Parathyroid adenoma (tissue), 2 donors: ENCODE measurements at regions not wholly inside any gene's neighbourhood (a gene's known extent, or its start where the extent isn't known, plus 50 kb on each side); places are given as distances from the start of the nearest gene placed in this dataset.
"Not testable (repeated sequence)": the region's sequence is repeated elsewhere in the genome, so short reads cannot be mapped to it uniquely, and the experiment has no call there.

Experiments used
- H2AFZ ChIP-seq: fragments of 300-600 bp; sonication (generic); one replicate; pipeline ENCODE4 v1.7.0; 2017; ENCODE audit warnings: antibody characterized with exemption, mild to moderate bottlenecking
- H3K27ac ChIP-seq: fragments of 300-600 bp; sonication (generic); one replicate; pipeline ENCODE4 v1.7.0; 2017
- H3K27me3 ChIP-seq: fragments of 300-600 bp; sonication (generic); one replicate; pipeline ENCODE4 v1.7.0; 2017; ENCODE audit warnings: low read length; ENCODE audit not compliant: control insufficient read depth, insufficient read depth
- H3K36me3 ChIP-seq: fragments of 300-600 bp; sonication (generic); one replicate; pipeline ENCODE4 v1.7.0; 2017; ENCODE audit warnings: low read length; ENCODE audit not compliant: control insufficient read depth, insufficient read depth
- H3K4me1 ChIP-seq: fragments of 300-600 bp; sonication (generic); one replicate; pipeline ENCODE4 v1.7.0; 2017; ENCODE audit warnings: control low read depth
- H3K4me2 ChIP-seq: fragments of 300-600 bp; sonication (generic); one replicate; pipeline ENCODE4 v1.7.0; 2017; ENCODE audit warnings: low read length
- H3K4me3 ChIP-seq: fragments of 300-600 bp; sonication (generic); one replicate; pipeline ENCODE4 v1.7.0; 2017; ENCODE audit warnings: low read depth, low read length
- H3K79me2 ChIP-seq: fragments of 300-600 bp; sonication (generic); one replicate; pipeline ENCODE4 v1.7.0; 2017; ENCODE audit warnings: control low read depth
- H3K9ac ChIP-seq: fragments of 300-600 bp; sonication (generic); one replicate; pipeline ENCODE4 v1.7.0; 2017; ENCODE audit warnings: mild to moderate bottlenecking
- H3K9me3 ChIP-seq: fragments of 300-600 bp; sonication (generic); one replicate; pipeline ENCODE4 v1.7.0; 2017; ENCODE audit warnings: low read length; ENCODE audit not compliant: control insufficient read depth
- CTCF ChIP-seq: fragments of 300-600 bp; sonication (generic); IDR thresholded peaks from one replicate; pipeline ENCODE4 v1.7.0; 2017; ENCODE audit warnings: antibody characterized with exemption, mild to moderate bottlenecking
- donor health status: primary hyperparathyroidism.

GRCh38 chr4:25991340-25991739, 77.3 kb downstream of the SMIM20 start:
- Histone ChIP-seq H3K4me1 (no peaks in the 10 kb centered on the region), H3K79me2 (no peaks in the 10 kb centered on the region), H3K4me2 (no peak overlapping the region), H3K9ac (no peak overlapping the region), H3K9me3 (no peaks in the 10 kb centered on the region), H2AFZ (no peak overlapping the region), H3K4me3 (no peak overlapping the region), H3K27ac (no peak overlapping the region), H3K36me3 (no peaks in the 10 kb centered on the region), H3K27me3 (no peaks in the 10 kb centered on the region)
- no peak for TF ChIP-seq CTCF

- Histone ChIP-seq H3K27me3 (no peaks in the 10 kb centered on the region), H3K4me1 (no peaks in the 10 kb centered on the region), H3K9ac (no peak overlapping the region), H3K27ac (no peak overlapping the region), H3K36me3 (no peaks in the 10 kb centered on the region), H2AFZ (no peak overlapping the region), H3K4me2 (no peak overlapping the region), H3K9me3 (no peaks in the 10 kb centered on the region), H3K79me2 (no peaks in the 10 kb centered on the region), H3K4me3 (no peak overlapping the region)
- TF ChIP-seq CTCF: no peak
These were observed 79.6 kb downstream of the SMIM20 start for GRCh38 chr4:25993395-25994185.

GRCh38 chr4:25994577-25994976, 80.6 kb downstream of the SMIM20 start:
- H3K9ac ChIP-seq, H3K79me2 ChIP-seq, H3K27me3 ChIP-seq, H3K36me3 ChIP-seq, H2AFZ ChIP-seq, H3K4me2 ChIP-seq, H3K27ac ChIP-seq, H3K4me3 ChIP-seq, H3K9me3 ChIP-seq, H3K4me1 ChIP-seq: not testable (repeated sequence)

GRCh38 chr4:26000274-26000950, 86.4 kb downstream of the SMIM20 start:
- Histone ChIP-seq H3K27ac (no peak overlapping the region), H3K4me2 (no peak overlapping the region), H3K9ac (no peak overlapping the region), H3K79me2 (no peaks in the 10 kb centered on the region), H3K4me1 (no peaks in the 10 kb centered on the region), H3K27me3 (no peaks in the 10 kb centered on the region), H2AFZ (no peak overlapping the region), H3K36me3 (no peaks in the 10 kb centered on the region), H3K4me3 (no peak overlapping the region), H3K9me3 (no peaks in the 10 kb centered on the region)
- no peak for TF ChIP-seq CTCF

- Histone ChIP-seq H3K4me1 (no peaks in the 10 kb centered on the region), H3K4me2 (no peak overlapping the region), H3K36me3 (no peaks in the 10 kb centered on the region), H3K79me2 (no peaks in the 10 kb centered on the region), H3K9me3 (no peaks in the 10 kb centered on the region), H3K4me3 (no peak overlapping the region), H2AFZ (no peak overlapping the region), H3K9ac (no peak overlapping the region), H3K27me3 (no peaks in the 10 kb centered on the region), H3K27ac (no peak overlapping the region)
- no peak for TF ChIP-seq CTCF
These were observed 87.4 kb downstream of the SMIM20 start for GRCh38 chr4:26001413-26001812.
